HCT116 (cell line): ENCODE measurements at regions not wholly inside any gene's neighbourhood (a gene's known extent, or its start where the extent isn't known, plus 50 kb on each side); places are given as distances from the start of the nearest gene placed in this dataset.

Experiments
- ATAC-seq: fragments of 200-7000 bp; cut with Tn5 transposase; 2 replicates; pipeline ENCODE4 v1.9.1; 2020; ENCODE audit warnings: mild to moderate bottlenecking, moderate library complexity
- BruUV-seq: library from RNA; stranded (reverse); fragments of 400-500 nt; replicated peaks from 2 replicates; lab custom pipeline; 2021; lab: Mats Ljungman, UMichigan
- CTCF ChIA-PET: fragments of 300-600 bp; sonication (Branson Sonifier 250); formaldehyde crosslinking; loops from one replicate; lab custom pipeline; 2021; ENCODE audit warnings: antibody characterized with exemption; lab: Charles Lee
- POLR2A ChIA-PET: fragments of 300-600, 350-600 bp; sonication (Branson Sonifier 250); formaldehyde crosslinking; loops from one replicate; lab custom pipeline; 2021; ENCODE audit warnings: antibody characterized with exemption; lab: Charles Lee
- RAD21 ChIA-PET, 2 experiments: fragments of 300-600 bp; sonication (Branson Sonifier 250); formaldehyde crosslinking; loops; one replicate each; lab custom pipeline; 2023; ENCODE audit warnings: low total read pairs in 2 of 2; ENCODE audit not compliant: uncharacterized antibody in 2 of 2, unreplicated experiment in 2 of 2, low non-redundant PET in 1 of 2; lab: Charles Lee
- DNase-seq: peaks from one replicate; pipeline ENCODE4 v3.0.0-alpha.2; 2010; ENCODE audit warnings: low read depth, low spot score
- H2AFZ ChIP-seq: fragments of 200-600 bp; shearing (Covaris generic), sonication (generic); 2 replicates; pipeline ENCODE4 v1.6.1; 2017; ENCODE audit warnings: low read depth, mixed run types, mixed read lengths, antibody characterized with exemption, low read length; ENCODE audit not compliant: poor library complexity, severe bottlenecking
- H3K27ac ChIP-seq: 2 replicates; pipeline ENCODE4 v1.5.1; 2012; ENCODE audit warnings: low read depth, low read length
- H3K27me3 ChIP-seq: fragments of 200-600 bp; sonication (generic); 2 replicates; pipeline ENCODE4 v1.6.1; 2016; ENCODE audit warnings: mixed run types, low read length, mixed read lengths; ENCODE audit not compliant: insufficient read depth
- H3K36me3 ChIP-seq, 2 experiments: fragments of 200-500 bp in 1 of 2; fragments of 200-600 bp in 1 of 2; sonication (Bioruptor generic) in 1 of 2; sonication (generic) in 1 of 2; 2 replicates each; pipeline versions ENCODE4 v1.5.1 to v1.6.1; 2014 to 2016; ENCODE audit warnings: low read length in 2 of 2, inconsistent platforms in 1 of 2, mixed read lengths in 1 of 2, mixed run types in 1 of 2; ENCODE audit not compliant: insufficient read depth in 2 of 2, control insufficient read depth in 1 of 2
- H3K4me1 ChIP-seq, 2 experiments: fragments of 200-600 bp in 1 of 2; sonication (generic) in 1 of 2; 2 replicates each; pipeline versions ENCODE4 v1.5.1 to v1.6.1; 2012 to 2017; ENCODE audit warnings: low read length in 2 of 2, inconsistent platforms in 1 of 2, mild to moderate bottlenecking in 1 of 2, mixed read lengths in 1 of 2, mixed run types in 1 of 2, moderate library complexity in 1 of 2; ENCODE audit not compliant: insufficient read depth in 2 of 2, control insufficient read depth in 1 of 2
- H3K4me2 ChIP-seq: fragments of 200-600 bp; sonication (generic); 2 replicates; pipeline ENCODE4 v1.6.1; 2017; ENCODE audit warnings: mixed run types, low read length, mixed read lengths
- H3K4me3 ChIP-seq, 2 experiments: fragments of 200-600 bp in 1 of 2; sonication (generic) in 1 of 2; replicated peaks in 1 of 2; 2 replicates each; pipeline ENCODE4 v1.5.1; 2011 to 2016; ENCODE audit warnings: low read length in 2 of 2, control low read depth in 1 of 2, low read depth in 1 of 2, mild to moderate bottlenecking in 1 of 2, mixed read lengths in 1 of 2, mixed run types in 1 of 2
- H3K79me2 ChIP-seq: fragments of 200-600 bp; sonication (generic); 2 replicates; pipeline ENCODE4 v1.6.1; 2017; ENCODE audit warnings: mild to moderate bottlenecking, mixed run types, low read length, moderate library complexity, mixed read lengths; ENCODE audit not compliant: insufficient read depth
- H3K9ac ChIP-seq: fragments of 200-600 bp; sonication (generic); 2 replicates; pipeline ENCODE4 v1.6.1; 2016; ENCODE audit warnings: low read length, mixed read lengths
- H3K9me2 ChIP-seq: fragments of 200-600 bp; sonication (generic), shearing (Covaris generic); 2 replicates; pipeline ENCODE4 v1.6.1; 2017; ENCODE audit warnings: mixed run types, mild to moderate bottlenecking, moderate library complexity; ENCODE audit not compliant: insufficient read depth
- H3K9me3 ChIP-seq, 2 experiments: fragments of 200-500 bp in 1 of 2; fragments of 200-600 bp in 1 of 2; sonication (Bioruptor generic) in 1 of 2; sonication (generic) in 1 of 2; 2 replicates each; pipeline ENCODE4 v1.6.1; 2014 to 2017; ENCODE audit warnings: low read length in 2 of 2, mixed read lengths in 2 of 2, inconsistent platforms in 1 of 2, low read depth in 1 of 2, mild to moderate bottlenecking in 1 of 2, mixed run types in 1 of 2, moderate library complexity in 1 of 2; ENCODE audit not compliant: control insufficient read depth in 1 of 2, insufficient read depth in 1 of 2
- H4K20me1 ChIP-seq: fragments of 200-600 bp; sonication (generic), shearing (Covaris generic); 2 replicates; pipeline ENCODE4 v1.6.1; 2017; ENCODE audit warnings: mixed run types, mild to moderate bottlenecking, moderate library complexity; ENCODE audit not compliant: insufficient read depth
- CBX3 ChIP-seq: IDR thresholded peaks from 2 replicates; pipeline ENCODE4 v1.6.1; 2012; ENCODE audit warnings: low read depth
- CEBPB ChIP-seq: IDR thresholded peaks from 2 replicates; pipeline ENCODE4 v1.6.1; 2012; ENCODE audit warnings: low read depth
- EGR1 ChIP-seq: IDR thresholded peaks from 2 replicates; pipeline ENCODE4 v1.6.1; 2012; ENCODE audit warnings: low read depth
- EZH2phosphoT487 ChIP-seq: fragments of 200-600 bp; IDR thresholded peaks from 2 replicates; pipeline ENCODE4 v1.6.1; 2018; ENCODE audit warnings: antibody characterized with exemption, borderline replicate concordance
- JUND ChIP-seq: IDR thresholded peaks from 2 replicates; pipeline ENCODE4 v1.6.1; 2012
- POLR2AphosphoS5 ChIP-seq: IDR thresholded peaks from 2 replicates; pipeline ENCODE4 v1.6.1; 2011; ENCODE audit warnings: mild to moderate bottlenecking, low read depth, low read length, moderate library complexity
- RAD21 ChIP-seq: IDR thresholded peaks from 2 replicates; pipeline ENCODE4 v1.6.1; 2012; ENCODE audit warnings: low read depth, mild to moderate bottlenecking
- SIN3A ChIP-seq: IDR thresholded peaks from 2 replicates; pipeline ENCODE4 v1.6.1; 2012; ENCODE audit warnings: low read depth
- YY1 ChIP-seq: IDR thresholded peaks from 2 replicates; pipeline ENCODE4 v1.6.1; 2011; ENCODE audit warnings: low read length, low read depth, moderate library complexity, mild to moderate bottlenecking; ENCODE audit not compliant: insufficient replicate concordance; ENCODE audit errors: extremely low read depth
- ZNF274 ChIP-seq: fragments of 200-500 bp; sonication (Bioruptor generic); IDR thresholded peaks from 2 replicates; pipeline ENCODE4 v1.6.1; 2014; ENCODE audit warnings: mild to moderate bottlenecking, low read depth, low read length, inconsistent platforms
- intact Hi-C: fragments of 100-400 bp; cut with micrococcal nuclease; formaldehyde crosslinking; loops from 2 replicates; pipeline ENCODE4 v1.10.0; 2022
- TF ChIP-seq, protein P1 (sequence below): IDR thresholded peaks from 2 replicates; pipeline ENCODE4 v1.6.1; 2012
- TF ChIP-seq, protein P2 (sequence below): IDR thresholded peaks from 2 replicates; pipeline ENCODE4 v1.6.1; 2012
- TF ChIP-seq, protein P3 (sequence below): IDR thresholded peaks from 2 replicates; pipeline ENCODE4 v1.6.1; 2012; ENCODE audit warnings: low read depth
- TF ChIP-seq, protein P4 (sequence below): IDR thresholded peaks from 2 replicates; pipeline ENCODE4 v1.6.1; 2011; ENCODE audit warnings: mild to moderate bottlenecking, low read length, moderate library complexity; ENCODE audit not compliant: insufficient replicate concordance; ENCODE audit errors: extremely low read depth

DNA sequence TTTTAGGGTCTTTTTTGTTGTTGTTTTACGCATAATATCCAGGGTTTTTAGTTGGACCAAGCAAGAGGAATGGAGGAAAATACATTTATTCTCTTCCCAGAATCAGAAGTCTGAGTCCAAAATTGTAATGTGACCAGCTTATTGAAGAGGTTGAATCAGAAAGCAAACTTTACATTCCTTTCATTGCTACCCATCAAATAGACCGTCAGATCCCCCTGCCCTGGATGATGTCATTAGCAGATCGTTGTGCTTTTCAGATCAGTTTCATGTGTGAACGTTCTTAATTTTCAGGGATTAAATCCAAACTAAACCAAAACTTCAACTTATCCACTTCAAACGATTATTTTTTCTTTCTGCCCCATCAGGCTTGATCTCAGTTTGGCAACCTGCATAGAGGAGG, 85.7 kb upstream of the NGF start:
- Histone ChIP-seq H3K4me2 (no peak overlapping the region), H3K9ac (no peak overlapping the region), H3K9me3 (no peaks in the 10 kb centered on the region), H3K27ac (no peak overlapping the region), H3K4me3 (no peak overlapping the region), H3K36me3 (no peaks in the 10 kb centered on the region), H3K9me2 (no peaks in the 10 kb centered on the region), H3K79me2 (no peaks in the 10 kb centered on the region), H2AFZ (no peak overlapping the region), H3K27me3 (no peaks in the 10 kb centered on the region), H3K4me1 (peaks cover 0 to 14% of the 10 kb centered on the region in 2 experiments; a peak in 2 of 4 replicates), H4K20me1 (no peaks in the 10 kb centered on the region)
- no TSS peak for BruUV-seq
- ChIA-PET RAD21 (no interaction called here), POLR2A (no interaction called here), CTCF (no interaction called here)
- ATAC-seq: no peak
- intact Hi-C loops: no loop called here
- TF ChIP-seq JUND: no peak
- TF ChIP-seq CEBPB: no peak
- TF ChIP-seq EZH2phosphoT487: no peak
- TF ChIP-seq POLR2AphosphoS5: no peak
- TF ChIP-seq EGR1: no peak
- no peak for TF ChIP-seq RAD21
- TF ChIP-seq, protein P1, sequence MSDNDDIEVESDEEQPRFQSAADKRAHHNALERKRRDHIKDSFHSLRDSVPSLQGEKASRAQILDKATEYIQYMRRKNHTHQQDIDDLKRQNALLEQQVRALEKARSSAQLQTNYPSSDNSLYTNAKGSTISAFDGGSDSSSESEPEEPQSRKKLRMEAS: no peak
- DNase-seq: no peak

DNA sequence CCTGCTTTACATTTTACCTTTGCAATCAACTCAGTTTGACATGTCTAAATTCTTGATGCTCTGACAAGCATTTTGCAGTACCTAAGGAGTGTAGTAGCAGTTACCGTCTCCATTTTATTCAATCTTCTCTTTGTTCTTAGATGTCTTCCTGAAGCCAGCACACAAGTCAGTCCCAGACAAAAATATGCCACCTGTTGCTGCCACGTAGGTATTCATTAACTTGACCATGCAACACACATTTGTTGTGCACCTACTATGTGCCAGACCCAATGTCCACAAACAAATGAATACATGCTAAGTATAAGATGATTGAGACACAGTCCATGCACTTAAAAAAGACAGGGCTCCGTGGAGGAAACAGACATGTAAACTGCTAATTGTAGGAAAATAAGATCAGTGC, 81.5 kb upstream of the NGF start:
- Histone ChIP-seq H3K4me1 (no peaks in the 10 kb centered on the region), H2AFZ (no peak overlapping the region), H3K4me3 (no peak overlapping the region), H3K9me3 (no peaks in the 10 kb centered on the region), H4K20me1 (no peaks in the 10 kb centered on the region), H3K27me3 (no peaks in the 10 kb centered on the region), H3K4me2 (no peak overlapping the region), H3K79me2 (no peaks in the 10 kb centered on the region), H3K36me3 (no peaks in the 10 kb centered on the region), H3K9ac (no peak overlapping the region), H3K9me2 (no peaks in the 10 kb centered on the region), H3K27ac (no peak overlapping the region)
- ATAC-seq: no peak
- RAD21 ChIA-PET: no interaction called here
- POLR2A ChIA-PET: no interaction called here
- DNase-seq: no peak
- CTCF ChIA-PET: no interaction called here
- BruUV-seq: no TSS peak
- intact Hi-C loops: no loop called here
- TF ChIP-seq ZNF274 (no peak), CEBPB (no peak), JUND (no peak), EZH2phosphoT487 (no peak), EGR1 (no peak), YY1 (no peak), SIN3A (no peak), CBX3 (no peak)
- TF ChIP-seq, protein P2, sequence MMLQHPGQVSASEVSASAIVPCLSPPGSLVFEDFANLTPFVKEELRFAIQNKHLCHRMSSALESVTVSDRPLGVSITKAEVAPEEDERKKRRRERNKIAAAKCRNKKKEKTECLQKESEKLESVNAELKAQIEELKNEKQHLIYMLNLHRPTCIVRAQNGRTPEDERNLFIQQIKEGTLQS: no peak
- TF ChIP-seq, protein P3, sequence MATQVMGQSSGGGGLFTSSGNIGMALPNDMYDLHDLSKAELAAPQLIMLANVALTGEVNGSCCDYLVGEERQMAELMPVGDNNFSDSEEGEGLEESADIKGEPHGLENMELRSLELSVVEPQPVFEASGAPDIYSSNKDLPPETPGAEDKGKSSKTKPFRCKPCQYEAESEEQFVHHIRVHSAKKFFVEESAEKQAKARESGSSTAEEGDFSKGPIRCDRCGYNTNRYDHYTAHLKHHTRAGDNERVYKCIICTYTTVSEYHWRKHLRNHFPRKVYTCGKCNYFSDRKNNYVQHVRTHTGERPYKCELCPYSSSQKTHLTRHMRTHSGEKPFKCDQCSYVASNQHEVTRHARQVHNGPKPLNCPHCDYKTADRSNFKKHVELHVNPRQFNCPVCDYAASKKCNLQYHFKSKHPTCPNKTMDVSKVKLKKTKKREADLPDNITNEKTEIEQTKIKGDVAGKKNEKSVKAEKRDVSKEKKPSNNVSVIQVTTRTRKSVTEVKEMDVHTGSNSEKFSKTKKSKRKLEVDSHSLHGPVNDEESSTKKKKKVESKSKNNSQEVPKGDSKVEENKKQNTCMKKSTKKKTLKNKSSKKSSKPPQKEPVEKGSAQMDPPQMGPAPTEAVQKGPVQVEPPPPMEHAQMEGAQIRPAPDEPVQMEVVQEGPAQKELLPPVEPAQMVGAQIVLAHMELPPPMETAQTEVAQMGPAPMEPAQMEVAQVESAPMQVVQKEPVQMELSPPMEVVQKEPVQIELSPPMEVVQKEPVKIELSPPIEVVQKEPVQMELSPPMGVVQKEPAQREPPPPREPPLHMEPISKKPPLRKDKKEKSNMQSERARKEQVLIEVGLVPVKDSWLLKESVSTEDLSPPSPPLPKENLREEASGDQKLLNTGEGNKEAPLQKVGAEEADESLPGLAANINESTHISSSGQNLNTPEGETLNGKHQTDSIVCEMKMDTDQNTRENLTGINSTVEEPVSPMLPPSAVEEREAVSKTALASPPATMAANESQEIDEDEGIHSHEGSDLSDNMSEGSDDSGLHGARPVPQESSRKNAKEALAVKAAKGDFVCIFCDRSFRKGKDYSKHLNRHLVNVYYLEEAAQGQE: no peak
- TF ChIP-seq, protein P4, sequence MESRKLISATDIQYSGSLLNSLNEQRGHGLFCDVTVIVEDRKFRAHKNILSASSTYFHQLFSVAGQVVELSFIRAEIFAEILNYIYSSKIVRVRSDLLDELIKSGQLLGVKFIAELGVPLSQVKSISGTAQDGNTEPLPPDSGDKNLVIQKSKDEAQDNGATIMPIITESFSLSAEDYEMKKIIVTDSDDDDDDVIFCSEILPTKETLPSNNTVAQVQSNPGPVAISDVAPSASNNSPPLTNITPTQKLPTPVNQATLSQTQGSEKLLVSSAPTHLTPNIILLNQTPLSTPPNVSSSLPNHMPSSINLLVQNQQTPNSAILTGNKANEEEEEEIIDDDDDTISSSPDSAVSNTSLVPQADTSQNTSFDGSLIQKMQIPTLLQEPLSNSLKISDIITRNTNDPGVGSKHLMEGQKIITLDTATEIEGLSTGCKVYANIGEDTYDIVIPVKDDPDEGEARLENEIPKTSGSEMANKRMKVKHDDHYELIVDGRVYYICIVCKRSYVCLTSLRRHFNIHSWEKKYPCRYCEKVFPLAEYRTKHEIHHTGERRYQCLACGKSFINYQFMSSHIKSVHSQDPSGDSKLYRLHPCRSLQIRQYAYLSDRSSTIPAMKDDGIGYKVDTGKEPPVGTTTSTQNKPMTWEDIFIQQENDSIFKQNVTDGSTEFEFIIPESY: no peak
